ENCODE measurements at regions not wholly inside any gene's neighbourhood (a gene's known extent, or its start where the extent isn't known, plus 50 kb on each side); places are given as distances from the start of the nearest gene placed in this dataset.
"Not testable (repeated sequence)": the region's sequence is repeated elsewhere in the genome, so short reads cannot be mapped to it uniquely, and the experiment has no call there.

DNA sequence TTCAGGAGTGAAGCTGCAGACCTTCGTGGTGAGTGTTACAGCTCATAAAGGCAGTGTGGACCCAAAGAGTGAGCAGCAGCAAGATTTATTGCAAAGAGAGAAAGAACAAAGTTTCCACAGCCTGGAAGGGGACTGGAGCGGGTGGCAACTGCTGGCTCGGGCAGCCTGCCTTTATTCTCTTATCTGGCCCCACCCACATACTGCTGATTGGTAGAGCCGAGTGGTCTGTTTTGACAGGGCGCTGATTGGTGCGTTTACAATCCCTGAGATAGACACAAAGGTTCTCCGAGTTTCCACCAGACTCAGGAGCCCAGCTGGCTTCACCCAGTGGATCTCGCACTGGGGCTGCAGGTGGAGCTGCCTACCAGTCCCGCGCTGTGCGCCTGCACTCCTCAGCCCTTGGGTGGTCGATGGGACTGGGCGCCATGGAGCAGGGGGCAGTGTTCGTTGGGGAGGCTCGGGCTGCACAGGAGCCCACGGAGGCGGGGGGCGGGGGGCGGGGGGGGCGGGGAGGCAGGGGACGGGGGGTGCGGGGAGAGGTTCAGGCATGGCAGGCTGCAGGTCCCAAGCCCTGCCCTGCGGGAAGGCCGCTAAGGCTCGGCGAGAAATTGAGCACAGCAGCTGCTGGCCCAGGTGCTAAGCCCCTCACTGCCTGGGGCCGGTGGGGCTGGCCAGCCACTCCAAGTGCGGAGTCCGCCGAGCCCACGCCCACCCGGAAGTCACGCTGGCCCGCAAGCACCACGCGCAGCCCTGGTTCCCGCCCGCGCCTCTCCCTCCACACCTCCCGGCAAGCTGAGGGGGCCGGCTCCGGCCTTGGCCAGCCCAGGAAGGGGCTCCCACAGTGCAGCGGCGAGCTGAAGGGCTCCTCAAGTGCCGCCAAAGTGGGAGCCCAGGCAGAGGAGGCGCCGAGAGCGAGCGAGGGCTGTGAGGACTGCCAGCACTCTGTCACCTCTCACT is 59.9 kb upstream of the EN2 start:
- DNase-seq, result not testable (repeated sequence)

DNA sequence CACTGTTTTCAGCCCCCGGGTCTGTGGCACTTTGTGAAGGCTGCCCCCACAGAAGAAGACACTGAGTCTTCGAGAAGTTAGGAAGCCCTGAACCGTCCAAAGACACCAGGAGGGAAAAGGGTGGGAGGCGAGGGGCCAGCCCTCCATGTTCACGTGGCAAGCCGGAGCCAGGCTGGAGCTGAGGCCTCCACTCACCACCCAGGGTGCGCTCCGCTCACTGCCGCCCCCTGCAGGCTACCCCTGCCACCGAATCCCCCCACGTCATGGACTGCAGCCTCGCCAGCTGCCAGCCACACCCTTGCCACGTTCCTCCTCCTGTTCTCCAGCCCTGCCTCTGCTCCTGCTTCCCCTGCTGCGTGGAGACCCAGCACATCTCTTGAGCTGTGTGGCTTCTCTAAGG is 59.0 kb upstream of the EN2 start:
- DNase-seq, result no peak

DNA sequence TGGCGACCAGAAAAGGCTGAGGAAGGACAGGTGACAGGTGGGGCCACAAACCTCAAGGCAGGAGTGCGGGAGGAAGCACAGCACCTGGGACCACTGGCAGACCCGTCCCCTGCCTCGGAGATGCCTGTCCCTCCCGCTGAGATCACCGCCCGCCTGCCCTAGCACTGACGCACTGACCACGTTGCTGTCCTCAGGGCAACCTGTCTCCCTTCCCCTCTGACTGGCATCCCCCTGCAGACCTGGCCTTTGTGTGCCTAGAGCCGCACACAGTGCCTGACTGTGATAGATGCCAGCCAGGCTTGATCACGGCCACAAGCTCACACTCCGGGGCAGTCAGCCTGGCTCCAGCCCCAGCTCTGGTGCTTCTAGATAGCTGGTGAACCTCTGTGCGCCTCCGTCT is 58.4 kb upstream of the EN2 start:
- no peak for DNase-seq

DNA sequence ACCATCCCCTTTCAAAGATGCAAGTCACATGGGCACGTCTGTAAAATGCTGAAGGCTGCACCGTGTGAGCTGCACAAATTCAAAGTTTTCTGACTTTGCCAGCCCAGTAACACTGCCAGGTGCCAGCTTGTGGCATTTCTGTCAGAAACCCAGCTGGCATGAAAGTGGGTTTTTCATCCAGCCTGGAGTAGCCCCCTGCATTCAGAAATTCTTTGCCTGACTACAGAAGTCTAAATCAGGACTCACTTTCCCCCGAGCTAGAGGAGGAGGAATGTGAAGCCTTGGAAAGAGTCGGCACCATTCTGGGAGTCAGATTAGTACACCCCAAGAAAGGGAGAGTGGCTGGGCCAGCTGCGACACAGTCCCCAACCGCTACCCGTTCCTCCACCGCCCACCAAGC is 56.7 kb upstream of the EN2 start:
- DNase-seq, result no peak

DNA sequence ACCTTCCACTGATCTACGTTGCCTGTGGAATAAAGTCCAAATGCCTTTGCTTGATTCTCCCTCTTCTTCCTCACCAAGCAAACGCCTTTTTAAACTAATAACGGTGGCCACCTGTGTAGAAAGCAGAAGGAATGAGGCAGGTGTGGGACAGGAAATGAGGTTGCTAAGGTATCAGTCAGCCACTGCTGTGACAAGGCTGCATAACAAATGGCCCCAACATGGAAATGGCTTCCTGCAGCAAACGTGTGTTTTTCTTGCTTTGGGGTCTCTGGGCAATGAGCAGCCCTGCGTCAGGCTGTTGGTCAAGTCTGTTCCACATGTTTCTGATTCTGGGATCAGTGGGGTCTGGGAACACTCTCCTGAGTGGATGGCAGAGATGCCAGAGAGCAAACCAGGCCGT is 56.0 kb upstream of the EN2 start:
- DNase-seq, result no peak

DNA sequence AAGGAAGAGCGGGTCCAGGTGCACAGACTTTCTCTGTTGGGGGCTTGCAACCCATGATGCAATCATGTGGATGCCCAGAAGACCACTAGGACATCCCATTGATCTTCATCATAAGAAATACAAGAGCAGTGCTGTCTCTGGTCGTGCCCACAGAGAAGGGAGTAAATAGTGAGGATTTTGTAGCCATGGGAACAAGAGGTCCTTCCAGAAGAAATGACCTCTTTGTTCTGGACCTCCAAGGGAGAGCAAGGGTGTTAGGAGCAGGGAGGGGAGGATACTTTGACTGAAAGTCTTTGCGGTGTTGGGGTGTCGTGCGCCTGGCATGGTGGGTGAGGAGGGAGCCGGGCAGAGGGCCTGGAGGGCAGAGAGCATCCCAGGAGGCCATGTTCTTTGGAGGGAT is 55.0 kb upstream of the EN2 start:
- DNase-seq, result no peak

DNA sequence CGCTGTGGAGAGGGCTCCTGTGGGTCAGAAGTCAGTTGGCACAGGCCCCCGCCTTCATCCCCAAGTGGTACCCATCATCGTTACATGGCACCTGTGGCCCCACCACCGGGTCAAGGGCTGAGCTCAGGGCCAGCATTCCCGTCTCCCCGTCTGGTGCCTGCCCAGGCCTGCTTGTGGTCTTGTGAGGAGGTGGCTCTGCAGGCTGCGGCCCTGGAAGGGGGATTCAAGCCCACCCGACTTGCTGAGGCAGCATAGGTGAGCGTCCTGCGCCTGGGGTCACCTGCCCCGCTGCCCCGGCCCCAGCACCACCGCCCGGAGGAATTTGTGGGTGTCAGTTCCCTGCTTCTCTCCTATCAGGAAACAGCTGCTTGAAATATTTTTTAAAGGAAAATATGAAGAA is 53.0 kb upstream of the EN2 start:
- DNase-seq, result no peak

DNA sequence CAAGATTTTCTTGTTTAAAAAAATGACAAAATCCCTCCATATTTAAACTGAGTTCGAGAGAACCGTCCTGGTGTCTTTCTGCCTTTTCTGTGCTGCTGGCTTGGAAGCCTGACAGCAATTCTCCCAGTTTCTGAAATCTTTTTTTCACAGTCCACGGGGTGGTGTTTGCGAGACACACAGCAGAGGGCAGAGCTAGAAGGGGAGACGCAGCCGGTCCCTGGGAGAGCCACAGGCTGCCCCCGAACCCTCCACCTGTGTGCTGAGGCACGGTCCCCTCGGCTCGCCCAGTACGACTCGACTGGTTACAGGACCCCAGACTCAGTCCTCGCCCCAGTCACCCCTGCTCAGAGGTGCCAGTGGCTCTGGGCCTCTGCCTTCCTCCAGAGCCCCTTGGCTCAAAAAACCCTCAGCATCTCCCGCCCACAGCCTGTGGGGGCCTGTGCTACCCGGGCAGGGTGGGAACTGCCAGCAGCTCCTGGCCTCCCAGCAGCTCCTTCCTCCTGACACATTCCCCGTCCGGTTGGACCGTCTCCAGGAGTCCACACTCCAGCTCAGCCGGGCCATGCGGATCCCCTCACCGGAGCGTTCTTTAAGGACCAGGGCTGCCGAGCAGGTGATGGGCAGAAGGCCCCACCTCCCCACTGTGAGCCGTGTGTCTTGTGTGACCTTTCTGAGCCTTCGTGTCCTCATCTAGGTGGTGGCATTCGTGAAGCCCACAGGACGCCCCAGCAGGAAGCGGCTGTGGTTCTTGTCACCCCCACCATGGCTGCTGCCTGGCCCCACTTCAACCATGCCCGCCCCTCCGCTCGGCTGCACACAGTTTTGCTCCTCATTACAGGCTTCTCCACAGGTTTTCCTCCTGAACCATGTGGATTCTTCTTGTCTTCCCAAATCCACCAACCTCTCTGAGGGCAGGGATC is 52.3 kb upstream of the EN2 start:
- no peak for DNase-seq

DNA sequence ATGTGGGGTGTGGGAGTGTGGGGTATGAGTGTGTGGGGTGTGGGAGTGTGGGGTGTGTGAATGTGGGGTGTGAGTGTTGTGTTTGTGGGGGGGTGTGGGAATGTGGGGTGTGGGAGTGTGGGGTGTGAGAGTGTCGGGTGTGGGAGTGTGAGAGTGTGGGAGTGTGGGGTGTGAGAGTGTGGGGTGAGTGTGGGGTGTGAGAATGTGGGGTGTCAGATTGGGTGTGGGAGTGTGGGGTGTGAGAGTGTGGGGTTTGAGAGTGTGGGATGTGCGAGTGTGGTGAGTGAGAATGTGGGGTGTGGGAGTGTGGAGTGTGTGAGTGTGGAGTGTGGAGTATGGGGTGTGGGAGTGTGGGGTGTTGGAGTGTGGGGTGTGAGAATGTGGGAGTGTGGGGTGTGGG is 50.1 kb upstream of the EN2 start:
- no peak for DNase-seq
